ENCODE measurements at regions not wholly inside any gene's neighbourhood (a gene's known extent, or its start where the extent isn't known, plus 50 kb on each side); places are given as distances from the start of the nearest gene placed in this dataset.
"Not testable (repeated sequence)": the region's sequence is repeated elsewhere in the genome, so short reads cannot be mapped to it uniquely, and the experiment has no call there.

DNA sequence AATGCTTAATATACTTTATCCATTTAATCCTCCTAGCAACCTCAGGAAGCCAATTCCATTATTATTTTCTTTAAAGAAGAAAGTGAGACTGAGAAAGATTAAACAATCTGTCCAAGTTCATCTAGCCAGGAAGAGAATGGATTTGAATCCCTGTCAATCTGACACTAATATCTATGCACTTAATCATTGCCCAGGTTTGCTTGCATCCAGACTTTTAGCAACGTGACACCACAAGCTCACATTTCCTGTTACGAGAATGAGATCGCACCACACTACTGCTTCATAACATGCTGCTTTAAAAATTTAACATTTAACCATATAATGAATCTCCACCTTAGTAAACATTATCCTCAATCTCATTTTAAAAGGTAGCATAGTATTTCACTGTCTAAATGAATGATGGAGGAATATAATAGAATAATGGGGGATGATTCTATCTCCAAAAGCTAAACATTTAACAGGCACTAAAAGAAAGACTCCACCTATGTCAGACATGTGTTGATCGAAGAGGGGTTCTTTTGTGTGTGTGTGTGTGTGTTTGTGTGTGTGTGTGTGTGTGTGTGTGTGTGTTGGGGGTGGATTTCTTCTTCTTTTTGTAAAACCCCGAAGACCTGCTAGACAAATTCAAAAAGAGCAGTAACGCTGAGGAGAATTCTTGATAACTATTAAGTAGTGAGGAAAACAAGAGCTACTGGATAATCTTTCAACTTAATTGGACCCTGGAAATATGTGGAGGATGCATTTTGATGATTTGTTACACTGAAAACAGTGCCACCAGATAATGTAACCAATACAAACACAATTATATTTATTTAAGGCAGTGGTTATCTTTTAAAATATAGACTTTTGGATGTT lies 138.7 kb upstream of the NR3C1 start:
- H3K4me1 Mint-ChIP-seq: no peaks in the 10 kb centered on the region
- no peak overlapping the region for H3K4me3 Mint-ChIP-seq
- H3K9me3 Mint-ChIP-seq: peaks cover 5% of the 10 kb centered on the region
- H3K36me3 Mint-ChIP-seq (ENCODE audit: low read depth): no peaks in the 10 kb centered on the region
- no peaks in the 10 kb centered on the region for H3K27me3 Mint-ChIP-seq
- no peak for ATAC-seq (replicated peaks)
- no peak overlapping the region for H3K27ac Mint-ChIP-seq

- H3K4me3 Mint-ChIP-seq: no peak overlapping the region
- no peaks in the 10 kb centered on the region for H3K4me1 Mint-ChIP-seq
- H3K27ac Mint-ChIP-seq: no peak overlapping the region
- ATAC-seq (replicated peaks): no peak
- no peaks in the 10 kb centered on the region for H3K27me3 Mint-ChIP-seq
- H3K36me3 Mint-ChIP-seq (ENCODE audit: low read depth): no peaks in the 10 kb centered on the region
- peaks cover 5% of the 10 kb centered on the region for H3K9me3 Mint-ChIP-seq
Measured at GRCh38 chr5:143539742-143540141, 136.3 kb upstream of the NR3C1 start.

GRCh38 chr5:143537056-143537455 lies 133.6 kb upstream of the NR3C1 start:
- H3K9me3 Mint-ChIP-seq: peaks cover 5% of the 10 kb centered on the region
- H3K4me1 Mint-ChIP-seq: no peaks in the 10 kb centered on the region
- H3K36me3 Mint-ChIP-seq (ENCODE audit: low read depth): no peaks in the 10 kb centered on the region
- H3K4me3 Mint-ChIP-seq: no peak overlapping the region
- H3K27ac Mint-ChIP-seq: no peak overlapping the region
- no peaks in the 10 kb centered on the region for H3K27me3 Mint-ChIP-seq
- no peak for ATAC-seq (replicated peaks)

- H3K36me3 Mint-ChIP-seq (ENCODE audit: low read depth): no peaks in the 10 kb centered on the region
- H3K4me1 Mint-ChIP-seq: no peaks in the 10 kb centered on the region
- no peak overlapping the region for H3K4me3 Mint-ChIP-seq
- H3K27ac Mint-ChIP-seq: no peak overlapping the region
- ATAC-seq (replicated peaks): no peak
- H3K9me3 Mint-ChIP-seq: peaks cover 5% of the 10 kb centered on the region
- H3K27me3 Mint-ChIP-seq: no peaks in the 10 kb centered on the region
Measured at GRCh38 chr5:143536364-143536763, 132.9 kb upstream of the NR3C1 start.

DNA sequence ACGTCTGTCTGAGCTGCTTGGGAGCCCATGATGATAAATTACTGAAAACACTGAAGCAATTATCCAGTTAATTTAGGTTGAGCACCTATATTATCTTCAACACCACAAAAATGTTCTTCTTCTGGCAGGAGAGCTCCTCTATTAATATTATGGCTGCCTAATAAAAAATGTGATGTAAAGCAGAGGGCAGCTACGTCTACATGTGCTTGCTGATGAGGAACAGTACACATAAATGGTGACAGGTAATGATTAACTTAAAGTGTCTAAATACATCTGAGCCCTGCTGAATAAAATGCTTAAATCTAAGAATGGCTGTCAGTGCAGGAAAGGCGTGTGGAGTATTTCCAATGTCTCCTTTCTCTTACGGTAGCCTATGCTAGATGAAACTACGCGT lies 131.3 kb upstream of the NR3C1 start:
- Mint-ChIP-seq H3K4me1 (no peaks in the 10 kb centered on the region), H3K27ac (no peak overlapping the region), H3K4me3 (no peak overlapping the region), H3K9me3 (peaks cover 5% of the 10 kb centered on the region), H3K36me3 (ENCODE audit: low read depth) (no peaks in the 10 kb centered on the region), H3K27me3 (no peaks in the 10 kb centered on the region)
- no peak for ATAC-seq (replicated peaks)

DNA sequence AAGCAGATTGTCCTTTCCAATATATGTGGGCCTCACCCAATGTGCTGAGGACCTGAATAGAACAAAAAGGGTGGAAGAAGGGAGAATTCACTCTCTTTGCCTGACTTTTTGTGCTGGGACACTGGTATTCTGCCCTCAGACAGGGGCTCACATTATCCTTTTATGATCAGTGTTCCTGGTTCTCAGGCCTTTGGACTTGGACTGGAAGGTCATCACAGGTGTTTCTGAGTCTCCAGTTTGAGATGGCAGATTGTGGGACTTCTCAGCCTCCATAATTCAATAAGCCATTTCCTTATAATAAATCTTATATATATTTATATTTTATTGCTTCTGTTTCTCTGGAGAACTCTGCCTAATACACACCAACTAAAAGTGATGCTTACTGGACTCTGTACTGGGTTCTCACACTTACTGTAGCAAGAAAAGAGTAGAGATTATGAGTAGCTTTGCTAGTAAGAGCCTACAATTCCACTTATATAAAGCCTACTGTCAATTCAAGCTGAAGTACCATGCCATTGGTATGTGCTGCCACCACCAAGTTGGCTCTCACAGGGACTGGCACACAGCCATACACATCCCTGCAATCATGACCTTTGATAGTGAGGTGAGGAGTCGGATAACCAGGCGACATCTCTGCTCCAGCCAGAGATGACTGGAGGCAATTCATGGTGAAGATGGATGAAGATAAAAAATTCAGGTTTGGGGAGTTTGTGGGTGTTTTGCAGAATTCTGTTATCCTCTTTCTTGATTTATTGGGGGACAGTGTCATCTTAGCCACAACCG lies 130.7 kb upstream of the NR3C1 start:
- no peaks in the 10 kb centered on the region for H3K9me3 Mint-ChIP-seq
- H3K36me3 Mint-ChIP-seq (ENCODE audit: low read depth): no peaks in the 10 kb centered on the region
- H3K4me3 Mint-ChIP-seq: no peak overlapping the region
- H3K27me3 Mint-ChIP-seq: no peaks in the 10 kb centered on the region
- no peak overlapping the region for H3K27ac Mint-ChIP-seq
- no peak for ATAC-seq (replicated peaks)
- no peaks in the 10 kb centered on the region for H3K4me1 Mint-ChIP-seq

DNA sequence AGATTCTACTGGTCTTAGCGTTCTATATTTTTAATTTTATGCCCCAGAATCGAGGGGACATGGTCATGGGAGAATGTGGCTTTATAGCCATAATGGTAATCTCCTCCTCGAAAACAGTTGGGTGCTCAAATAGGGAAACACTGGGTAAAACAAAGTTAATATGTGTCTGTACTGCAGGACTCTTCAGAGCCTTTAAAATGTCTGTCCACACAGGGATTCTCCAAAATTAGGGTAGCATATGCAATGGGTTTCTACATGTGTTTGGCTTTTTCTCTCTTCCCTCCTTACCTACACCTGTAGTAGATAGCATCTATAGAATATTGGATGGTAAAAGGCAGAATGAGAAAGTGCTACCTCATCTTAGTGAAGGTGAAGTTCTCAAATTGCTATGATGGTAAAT lies 130.0 kb upstream of the NR3C1 start:
- Mint-ChIP-seq H3K4me3 (no peak overlapping the region), H3K27ac (no peak overlapping the region), H3K27me3 (no peaks in the 10 kb centered on the region), H3K4me1 (no peaks in the 10 kb centered on the region), H3K36me3 (ENCODE audit: low read depth) (no peaks in the 10 kb centered on the region), H3K9me3 (no peaks in the 10 kb centered on the region)
- no peak for ATAC-seq (replicated peaks)

- no peaks in the 10 kb centered on the region for H3K36me3 Mint-ChIP-seq (ENCODE audit: low read depth)
- H3K4me1 Mint-ChIP-seq: no peaks in the 10 kb centered on the region
- no peaks in the 10 kb centered on the region for H3K9me3 Mint-ChIP-seq
- no peak overlapping the region for H3K27ac Mint-ChIP-seq
- H3K27me3 Mint-ChIP-seq: peaks cover 4% of the 10 kb centered on the region
- peak; percentile 45 for ATAC-seq (replicated peaks)
- H3K4me3 Mint-ChIP-seq: no peak overlapping the region
Measured at GRCh38 chr5:143527808-143528207, 124.3 kb upstream of the NR3C1 start.

- Mint-ChIP-seq H3K4me3 (no peak overlapping the region), H3K4me1 (no peaks in the 10 kb centered on the region), H3K27me3 (peaks cover 4% of the 10 kb centered on the region), H3K36me3 (ENCODE audit: low read depth) (no peaks in the 10 kb centered on the region), H3K9me3 (no peaks in the 10 kb centered on the region), H3K27ac (no peak overlapping the region)
- ATAC-seq (replicated peaks): no peak
Measured at GRCh38 chr5:143525176-143525575, 121.7 kb upstream of the NR3C1 start.

- peaks cover 4% of the 10 kb centered on the region for H3K27me3 Mint-ChIP-seq
- no peaks in the 10 kb centered on the region for H3K9me3 Mint-ChIP-seq
- no peaks in the 10 kb centered on the region for H3K4me1 Mint-ChIP-seq
- no peak overlapping the region for H3K27ac Mint-ChIP-seq
- no peak overlapping the region for H3K4me3 Mint-ChIP-seq
- ATAC-seq (replicated peaks): no peak
- no peaks in the 10 kb centered on the region for H3K36me3 Mint-ChIP-seq (ENCODE audit: low read depth)
Measured at GRCh38 chr5:143524338-143524945, 121.0 kb upstream of the NR3C1 start.

DNA sequence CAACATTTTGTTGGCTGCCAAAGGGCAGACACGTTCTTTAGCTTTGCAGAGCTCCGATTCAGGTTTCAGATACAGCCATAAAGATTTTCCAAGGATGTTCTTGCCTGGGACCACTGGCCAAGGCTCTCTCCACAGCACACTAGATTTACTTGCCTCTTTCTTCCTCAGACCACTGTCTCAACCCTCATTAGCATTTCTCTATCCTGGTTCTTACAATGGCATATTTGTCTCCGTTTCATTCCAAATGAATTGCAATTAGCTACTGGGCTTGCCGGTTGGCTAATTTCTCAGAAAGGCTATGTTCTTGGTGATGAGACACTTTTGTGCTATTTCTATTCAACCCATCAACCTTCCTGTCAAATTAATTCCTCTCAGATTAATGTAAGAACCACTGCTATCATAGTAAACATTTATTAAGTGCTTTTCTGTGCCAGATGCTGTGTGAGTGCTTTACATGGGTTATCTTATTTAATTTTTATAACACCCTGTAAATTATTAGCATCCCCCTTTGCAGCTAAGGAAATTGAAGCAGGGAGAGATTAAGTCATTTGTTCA lies 118.4 kb upstream of the NR3C1 start:
- ATAC-seq (replicated peaks): no peak
- Mint-ChIP-seq H3K4me3 (no peak overlapping the region), H3K9me3 (no peaks in the 10 kb centered on the region), H3K27me3 (peaks cover 4% of the 10 kb centered on the region), H3K4me1 (no peaks in the 10 kb centered on the region), H3K27ac (no peak overlapping the region), H3K36me3 (ENCODE audit: low read depth) (no peaks in the 10 kb centered on the region)

- Mint-ChIP-seq H3K4me1 (no peaks in the 10 kb centered on the region), H3K4me3 (no peak overlapping the region), H3K27ac (no peak overlapping the region), H3K9me3 (no peaks in the 10 kb centered on the region), H3K36me3 (ENCODE audit: low read depth) (no peaks in the 10 kb centered on the region), H3K27me3 (peaks cover 4% of the 10 kb centered on the region)
- no peak for ATAC-seq (replicated peaks)
Measured at GRCh38 chr5:143521141-143521540, 117.7 kb upstream of the NR3C1 start.

DNA sequence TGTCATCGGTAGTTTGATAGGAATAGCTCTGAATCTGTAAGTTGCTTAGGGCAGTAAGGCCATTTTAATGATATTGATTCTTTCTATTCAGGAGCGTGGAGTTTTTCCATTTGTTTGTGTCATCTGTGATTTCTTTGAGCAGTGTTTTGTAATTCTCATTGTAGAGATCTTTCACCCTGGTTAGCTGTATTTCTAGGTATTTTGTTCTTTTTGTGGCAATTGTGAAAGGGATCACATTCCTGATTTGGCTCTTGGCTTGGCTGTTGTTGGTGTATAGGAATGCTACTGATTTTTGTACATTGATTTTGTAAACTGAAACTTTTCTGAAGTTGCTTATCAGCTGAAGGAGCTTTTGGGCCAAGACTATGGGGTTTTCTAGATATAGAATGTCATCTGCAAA lies 115.7 kb upstream of the NR3C1 start:
- not testable (repeated sequence) for H3K4me3 Mint-ChIP-seq; H3K4me1 Mint-ChIP-seq; H3K27me3 Mint-ChIP-seq; H3K9me3 Mint-ChIP-seq; H3K36me3 Mint-ChIP-seq (ENCODE audit: low read depth); ATAC-seq (replicated peaks); H3K27ac Mint-ChIP-seq

- H3K27me3 Mint-ChIP-seq; H3K27ac Mint-ChIP-seq; ATAC-seq (replicated peaks); H3K4me3 Mint-ChIP-seq; H3K4me1 Mint-ChIP-seq; H3K36me3 Mint-ChIP-seq (ENCODE audit: low read depth); H3K9me3 Mint-ChIP-seq: not testable (repeated sequence)
Measured at GRCh38 chr5:143517824-143518223, 114.3 kb upstream of the NR3C1 start.

DNA sequence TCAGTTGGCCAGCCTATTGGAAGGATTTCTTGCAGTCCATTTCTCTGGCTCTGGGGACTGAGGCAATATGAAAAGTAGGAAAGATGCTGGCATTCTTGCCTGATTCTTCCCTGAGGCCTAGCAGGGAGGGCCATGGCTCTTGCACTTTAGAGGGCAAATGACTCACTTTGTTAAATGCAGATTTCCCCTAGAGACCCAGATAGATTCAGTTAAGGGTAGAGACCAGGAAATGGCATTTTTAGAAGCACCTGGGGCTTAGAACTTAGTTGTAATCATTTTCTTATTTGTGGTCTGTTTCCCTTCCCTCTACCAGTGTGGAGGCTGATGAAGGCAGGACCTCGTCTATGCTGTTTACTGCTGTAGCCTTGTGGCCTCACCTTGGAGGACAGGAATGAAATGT lies 112.8 kb upstream of the NR3C1 start:
- Mint-ChIP-seq H3K27ac (no peak overlapping the region), H3K9me3 (no peaks in the 10 kb centered on the region), H3K27me3 (no peaks in the 10 kb centered on the region), H3K4me3 (no peak overlapping the region), H3K36me3 (ENCODE audit: low read depth) (no peaks in the 10 kb centered on the region), H3K4me1 (no peaks in the 10 kb centered on the region)
- ATAC-seq (replicated peaks): no peak

Data from activated T-helper 17 cell treated with anti-CD3 and anti-CD28 coated beads, Interleukin-2, amount 50 U/mL, for 72 hours (primary cell).